K562 (cell line): ENCODE measurements at regions not wholly inside any gene's neighbourhood (a gene's known extent, or its start where the extent isn't known, plus 50 kb on each side); places are given as distances from the start of the nearest gene placed in this dataset.

Experiments used
- ATAC-seq: fragments of 200-7000 bp; cut with Tn5 transposase; 3 replicates; pipeline ENCODE4 v1.9.1; 2020; ENCODE audit warnings: moderate library complexity
- BruUV-seq: library from RNA; stranded (reverse); fragments of 400-500 nt; replicated peaks from 2 replicates; lab custom pipeline; 2021; lab: Mats Ljungman, UMichigan
- CTCF ChIA-PET: fragments of 300-600 bp; formaldehyde crosslinking; extraction: SDS; loops from one replicate; lab custom pipeline; 2021; ENCODE audit warnings: low intra/inter-chr PET ratio; lab: Yijun Ruan, JAX
- POLR2A ChIA-PET: fragments of 300-600, 350-650 bp; sonication (Branson Sonifier 250); formaldehyde crosslinking; extraction: SDS; loops from one replicate; lab custom pipeline; 2021; ENCODE audit warnings: antibody characterized with exemption, inconsistent platforms; lab: Yijun Ruan, JAX
- DNase-seq, 4 experiments: peaks; one replicate each; pipeline versions ENCODE4 v3.0.0 to v3.0.0-alpha.2; 2011 to 2018; ENCODE audit warnings: low spot score in 3 of 4, mixed read lengths in 3 of 4; ENCODE audit errors: extremely low read depth in 1 of 4
- FAIRE-seq: peaks from 2 replicates; lab custom pipeline; 2011; peaks lifted over from hg19 to GRCh38; lab: Jason Lieb, UNC
- H2AFZ ChIP-seq: 2 replicates; pipeline ENCODE4 v1.6.0; 2011; ENCODE audit warnings: low read depth, low read length, control low read depth, inconsistent platforms
- H3K27ac ChIP-seq: fragments of 200-600 bp; 3 replicates; pipeline ENCODE4 v1.8.0; 2011; ENCODE audit warnings: low read depth, mild to moderate bottlenecking, control low read depth, inconsistent platforms, low read length, moderate library complexity, mixed read lengths; ENCODE audit errors: extremely low read depth
- H3K27me3 ChIP-seq, 2 experiments: fragments of 300-600 bp in 1 of 2; 2 replicates in 1 of 2; 3 replicates in 1 of 2; pipeline versions ENCODE4 v1.6.0 to v1.8.0; 2011; ENCODE audit warnings: inconsistent platforms in 2 of 2, low read length in 2 of 2, mild to moderate bottlenecking in 1 of 2, mixed read lengths in 1 of 2, moderate library complexity in 1 of 2; ENCODE audit not compliant: control insufficient read depth in 2 of 2, insufficient read depth in 2 of 2
- H3K36me3 ChIP-seq: fragments of 300-600 bp; 3 replicates; pipeline ENCODE4 v1.8.0; 2011; ENCODE audit warnings: mild to moderate bottlenecking, low read length, inconsistent platforms; ENCODE audit not compliant: control insufficient read depth, insufficient read depth
- H3K4me1 ChIP-seq, 2 experiments: fragments of 200-600 bp in 1 of 2; replicated peaks in 1 of 2; 2 replicates in 1 of 2; 3 replicates in 1 of 2; pipeline versions ENCODE4 v1.5.1 to v1.8.0; 2011; ENCODE audit warnings: inconsistent platforms in 2 of 2, low read length in 2 of 2, mild to moderate bottlenecking in 1 of 2, mixed read lengths in 1 of 2, moderate library complexity in 1 of 2; ENCODE audit not compliant: control insufficient read depth in 2 of 2, insufficient read depth in 2 of 2
- H3K4me2 ChIP-seq: 2 replicates; pipeline ENCODE4 v1.6.1; 2011; ENCODE audit warnings: low read length, control low read depth, inconsistent platforms, mixed read lengths; ENCODE audit not compliant: insufficient read depth
- H3K4me3 ChIP-seq: fragments of 200-600 bp; sonication (generic), shearing (Covaris generic); 2 replicates; pipeline ENCODE4 v1.5.1; 2016; ENCODE audit warnings: control low read depth, inconsistent platforms
- H3K79me2 ChIP-seq: fragments of 200-600 bp; 3 replicates; pipeline ENCODE4 v1.8.0; 2011; ENCODE audit warnings: low read length, inconsistent platforms; ENCODE audit not compliant: control insufficient read depth, insufficient read depth
- H3K9ac ChIP-seq, 2 experiments: 2 replicates each; pipeline versions ENCODE4 v1.6.0 to v1.6.1; 2011; ENCODE audit warnings: low read depth in 2 of 2, low read length in 2 of 2, control low read depth in 1 of 2, inconsistent platforms in 1 of 2, mild to moderate bottlenecking in 1 of 2, mixed read lengths in 1 of 2; ENCODE audit not compliant: insufficient read depth in 1 of 2
- H3K9me1 ChIP-seq: one replicate; pipeline ENCODE4 v1.6.0; 2011; ENCODE audit warnings: inconsistent platforms, mild to moderate bottlenecking, low read length, moderate library complexity; ENCODE audit not compliant: control insufficient read depth, insufficient read depth
- H3K9me3 ChIP-seq: replicated peaks from 2 replicates; pipeline ENCODE4 v1.5.1; 2011; ENCODE audit warnings: low read depth, low read length, inconsistent platforms; ENCODE audit not compliant: control insufficient read depth, insufficient read depth
- H4K20me1 ChIP-seq: replicated peaks from 2 replicates; pipeline ENCODE4 v1.6.1; 2011; ENCODE audit warnings: low read length, inconsistent platforms, mixed read lengths; ENCODE audit not compliant: control insufficient read depth, insufficient read depth
- ATF1 ChIP-seq, 2 experiments: fragments of 450-650 bp in 1 of 2; IDR thresholded peaks; 2 replicates each; pipeline ENCODE4 v1.6.1; 2016; ENCODE audit warnings: missing compliant biosample characterization in 1 of 2, missing genetic modification characterization in 1 of 2
- BDP1 ChIP-seq: IDR thresholded peaks from 3 replicates; pipeline ENCODE4 v1.6.1; 2011; ENCODE audit not compliant: insufficient read length, insufficient read depth
- CBX1 ChIP-seq: sonication (generic); IDR thresholded peaks from 2 replicates; pipeline ENCODE4 v1.6.1; 2016; ENCODE audit warnings: antibody characterized with exemption, low read depth, mild to moderate bottlenecking
- ERF ChIP-seq: fragments of 450-650 bp; formaldehyde crosslinking; IDR thresholded peaks from 2 replicates; pipeline ENCODE4 v1.4.0; 2020; ENCODE audit warnings: mild to moderate bottlenecking, mixed read lengths
- GABPB1 ChIP-seq: sonication (generic); formaldehyde crosslinking; IDR thresholded peaks from 2 replicates; pipeline ENCODE4 v1.8.0; 2022; ENCODE audit warnings: mild to moderate bottlenecking, missing genetic modification reagents
- IRF2 ChIP-seq: sonication (generic); formaldehyde crosslinking; IDR thresholded peaks from 2 replicates; pipeline ENCODE4 v1.8.1; 2022; ENCODE audit warnings: mild to moderate bottlenecking, missing genetic modification reagents
- NONO ChIP-seq, 2 experiments: fragments of 200-400 bp in 1 of 2; fragments of 450-650 bp in 1 of 2; formaldehyde crosslinking in 1 of 2; IDR thresholded peaks; 2 replicates each; pipeline ENCODE4 v1.6.1; 2017; ENCODE audit warnings: low read depth in 2 of 2, mild to moderate bottlenecking in 2 of 2, moderate library complexity in 2 of 2, low read length in 1 of 2
- RBM39 ChIP-seq: fragments of 200-400 bp; formaldehyde crosslinking; optimal IDR thresholded peaks from 2 replicates; pipeline ENCODE3; 2018; ENCODE audit warnings: low read depth, low read length
- TAL1 ChIP-seq: fragments of 450-650 bp; IDR thresholded peaks from 2 replicates; pipeline ENCODE4 v1.6.1; 2016; ENCODE audit warnings: mild to moderate bottlenecking
- TCF7 ChIP-seq: sonication (generic); IDR thresholded peaks from 2 replicates; pipeline ENCODE4 v1.6.1; 2016; ENCODE audit warnings: antibody characterized with exemption, borderline replicate concordance
- XRCC5 ChIP-seq: fragments of 200-400 bp; formaldehyde crosslinking; IDR thresholded peaks from 2 replicates; pipeline ENCODE4 v1.6.1; 2017; ENCODE audit warnings: low read depth, mild to moderate bottlenecking, low read length
- ZKSCAN1 ChIP-seq: fragments of 150-350 bp; IDR thresholded peaks from 2 replicates; pipeline ENCODE4 v1.6.1; 2016; ENCODE audit warnings: low read depth, low read length
- ZNF561 ChIP-seq: fragments of 450-650 bp; formaldehyde crosslinking; conservative IDR thresholded peaks from 2 replicates; pipeline ENCODE4 v1.4.0; 2020; ENCODE audit warnings: mild to moderate bottlenecking, moderate library complexity
- WGBS: fragments of 100-300 bp; shearing (Covaris generic); methylation state at CpG from one replicate; pipeline ENCODE4 v1.1.6; 2016; ENCODE audit warnings: low coverage, mixed read lengths; ENCODE audit not compliant: insufficient coverage; ENCODE audit errors: missing lambda C conversion rate; 5-methylcytosine and 5-hydroxymethylcytosine counted together
- in situ Hi-C: fragments of 300-500 bp; cut with MboI; formaldehyde crosslinking; loops from 4 replicates; pipeline ENCODE4 v1.15.0; 2018; ENCODE audit warnings: inconsistent platforms, mixed read lengths
- intact Hi-C: fragments of 100-400 bp; cut with micrococcal nuclease; formaldehyde crosslinking; loops from 2 replicates; pipeline ENCODE4 v1.14.2; 2022
- TF ChIP-seq, protein P1 (sequence below): fragments of 450-650 bp; IDR thresholded peaks from 2 replicates; pipeline ENCODE4 v1.7.1; 2018; ENCODE audit warnings: mild to moderate bottlenecking, low read depth; ENCODE audit not compliant: partially characterized antibody

DNA sequence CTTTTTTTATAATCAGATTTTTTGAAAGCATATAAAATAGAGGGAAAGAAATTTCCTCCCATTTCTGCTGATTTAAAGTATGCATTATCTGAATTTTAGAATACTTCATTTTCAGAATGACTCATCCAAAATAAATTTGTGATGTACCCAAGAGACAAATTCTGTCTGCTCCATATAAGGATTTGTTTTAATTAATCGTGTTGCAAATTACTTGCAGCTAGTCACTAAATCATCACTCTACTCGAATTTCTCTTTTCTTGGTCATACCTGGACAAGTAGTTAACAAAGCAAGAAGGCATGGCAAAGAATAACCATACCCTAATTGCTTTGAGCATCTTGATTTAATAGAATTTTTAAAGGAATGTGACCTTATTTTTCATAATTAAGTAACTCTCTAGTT, 284.1 kb upstream of the GRAMD2B start (continued):
- TF ChIP-seq CBX1 (no peak), XRCC5 (no peak)

DNA sequence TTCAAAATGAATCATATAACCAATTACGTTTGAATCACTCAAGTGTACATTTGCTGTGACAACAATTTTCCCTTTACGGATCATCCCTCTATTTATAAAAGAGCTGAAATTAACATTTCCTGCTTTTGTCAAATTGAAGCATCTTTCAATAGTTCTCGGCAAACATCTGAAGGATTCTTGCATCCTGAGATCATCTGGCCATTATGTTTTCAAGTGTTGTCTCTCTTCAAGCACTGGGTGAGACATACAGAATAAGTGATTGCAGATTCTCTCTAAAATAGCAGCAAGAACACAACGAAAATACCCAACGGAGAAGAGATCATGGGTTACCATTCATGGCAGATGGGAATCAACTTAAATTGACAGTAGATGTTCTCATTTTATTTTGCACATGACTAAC, 283.4 kb upstream of the GRAMD2B start:
- Histone ChIP-seq H3K36me3 (no peaks in the 10 kb centered on the region), H4K20me1 (no peaks in the 10 kb centered on the region)
- POLR2A ChIA-PET: no interaction called here
- TF ChIP-seq GABPB1 (no peak), IRF2 (CRISPR knock-in tag) (no peak), TAL1 (no peak), ZNF561 (CRISPR knock-in tag) (no peak), BDP1 (no peak), ATF1 (CRISPR knock-in tag; IDR thresholded peaks at IDR 0.05) (no peak), ATF1 (tag; IDR thresholded peaks at IDR 0.05) (no peak), NONO (IDR thresholded peaks at IDR 0.05; ENCODE audit: low read depth in 2 of 2, low read length in 1 of 2) (no peak), ZKSCAN1 (no peak), RBM39 (no peak), TCF7 (no peak), ERF (CRISPR knock-in tag) (no peak)
- TF ChIP-seq, protein P1, sequence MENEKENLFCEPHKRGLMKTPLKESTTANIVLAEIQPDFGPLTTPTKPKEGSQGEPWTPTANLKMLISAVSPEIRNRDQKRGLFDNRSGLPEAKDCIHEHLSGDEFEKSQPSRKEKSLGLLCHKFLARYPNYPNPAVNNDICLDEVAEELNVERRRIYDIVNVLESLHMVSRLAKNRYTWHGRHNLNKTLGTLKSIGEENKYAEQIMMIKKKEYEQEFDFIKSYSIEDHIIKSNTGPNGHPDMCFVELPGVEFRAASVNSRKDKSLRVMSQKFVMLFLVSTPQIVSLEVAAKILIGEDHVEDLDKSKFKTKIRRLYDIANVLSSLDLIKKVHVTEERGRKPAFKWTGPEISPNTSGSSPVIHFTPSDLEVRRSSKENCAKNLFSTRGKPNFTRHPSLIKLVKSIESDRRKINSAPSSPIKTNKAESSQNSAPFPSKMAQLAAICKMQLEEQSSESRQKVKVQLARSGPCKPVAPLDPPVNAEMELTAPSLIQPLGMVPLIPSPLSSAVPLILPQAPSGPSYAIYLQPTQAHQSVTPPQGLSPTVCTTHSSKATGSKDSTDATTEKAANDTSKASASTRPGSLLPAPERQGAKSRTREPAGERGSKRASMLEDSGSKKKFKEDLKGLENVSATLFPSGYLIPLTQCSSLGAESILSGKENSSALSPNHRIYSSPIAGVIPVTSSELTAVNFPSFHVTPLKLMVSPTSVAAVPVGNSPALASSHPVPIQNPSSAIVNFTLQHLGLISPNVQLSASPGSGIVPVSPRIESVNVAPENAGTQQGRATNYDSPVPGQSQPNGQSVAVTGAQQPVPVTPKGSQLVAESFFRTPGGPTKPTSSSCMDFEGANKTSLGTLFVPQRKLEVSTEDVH: no peak
- TF ChIP-seq, all 486 proteins: peak for 0
- Histone ChIP-seq H3K79me2 (no peaks in the 10 kb centered on the region), H3K9ac (no peak overlapping the region), H3K4me1 (no peaks in the 10 kb centered on the region), H2AFZ (no peak overlapping the region), H3K4me3 (no peak overlapping the region), H3K9me3 (peaks cover under 1% of the 10 kb centered on the region), H3K4me2 (no peak overlapping the region), H3K9me1 (no peaks in the 10 kb centered on the region), H3K27me3 (no peaks in the 10 kb centered on the region), H3K27ac (no peak overlapping the region)
- BruUV-seq: no TSS peak
- no peak for ATAC-seq
- 0% methylated on average over 5 of the region's 5 CpGs for WGBS
- DNase-seq: no peak
- FAIRE-seq: no peak
- in situ Hi-C loops: no loop called here
- intact Hi-C loops: no loop called here
- CTCF ChIA-PET: no interaction called here
